ENCODE measurements at regions not wholly inside any gene's neighbourhood (a gene's known extent, or its start where the extent isn't known, plus 50 kb on each side); places are given as distances from the start of the nearest gene placed in this dataset.

DNA sequence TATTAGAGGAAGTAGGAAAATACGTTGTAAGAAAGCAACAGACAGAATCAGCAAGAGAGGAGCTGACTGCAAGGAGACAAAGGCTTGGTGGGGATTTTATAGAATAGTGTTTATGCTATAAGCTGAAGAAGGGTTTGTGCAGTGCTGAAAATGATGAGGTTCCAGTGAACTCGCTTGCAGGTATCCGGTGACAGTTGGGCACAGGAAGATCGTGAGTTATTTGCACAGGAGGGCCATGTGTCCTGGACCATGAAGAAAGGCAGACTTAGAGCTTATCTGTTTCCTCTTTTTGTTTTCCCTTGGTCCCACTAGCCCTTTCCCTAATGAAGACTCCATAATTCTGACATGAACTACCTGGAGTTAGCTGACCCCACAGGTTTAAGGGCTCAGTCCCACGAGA lies 61.4 kb downstream of the NXNL2 start:
- DNase-seq (ENCODE audit: low read depth) = no peak
- no peak for TF ChIP-seq MYC (IDR thresholded peaks at IDR 0.05; ENCODE audit: low read depth, low read length)
- TF ChIP-seq, protein P1, sequence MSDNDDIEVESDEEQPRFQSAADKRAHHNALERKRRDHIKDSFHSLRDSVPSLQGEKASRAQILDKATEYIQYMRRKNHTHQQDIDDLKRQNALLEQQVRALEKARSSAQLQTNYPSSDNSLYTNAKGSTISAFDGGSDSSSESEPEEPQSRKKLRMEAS (IDR thresholded peaks at IDR 0.05; ENCODE audit: low read depth, low read length) = no peak
- no peak overlapping the region for H3K4me3 ChIP-seq (ENCODE audit: low read depth, low read length)

DNA sequence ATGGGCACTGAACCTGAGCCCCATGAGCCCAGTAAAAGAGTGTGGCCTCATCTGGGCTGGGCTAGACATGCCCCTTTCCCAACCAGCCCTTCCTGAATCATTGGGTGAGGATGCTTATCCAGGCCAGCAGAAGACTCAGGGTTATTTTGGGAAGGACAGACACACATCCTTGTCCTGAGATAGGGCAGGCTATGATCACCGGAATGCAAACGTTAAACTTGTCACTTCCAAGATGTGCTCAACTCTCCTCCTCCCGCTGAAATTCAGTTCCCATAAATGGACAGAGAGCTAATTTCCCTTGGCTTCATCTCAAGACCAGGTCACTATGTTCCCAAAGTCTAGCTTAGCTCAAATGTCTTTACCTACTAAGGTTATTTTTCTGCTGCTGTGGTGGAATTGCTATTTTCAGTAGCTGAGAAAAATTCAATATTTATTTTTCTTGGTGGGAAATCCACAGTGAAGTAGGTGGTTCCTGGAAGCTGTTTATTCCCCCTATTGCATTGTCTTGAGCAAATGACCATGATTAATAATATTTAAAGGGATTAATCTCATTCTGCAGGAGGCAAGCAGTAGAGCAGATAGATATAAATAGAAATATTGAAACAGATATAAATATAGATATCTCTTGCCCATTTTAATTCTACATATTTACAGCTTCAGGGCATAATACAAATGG lies 70.0 kb downstream of the NXNL2 start:
- no peak for DNase-seq (ENCODE audit: low read depth)
- TF ChIP-seq, protein P1 (IDR thresholded peaks at IDR 0.05; ENCODE audit: low read depth, low read length) = no peak
- TF ChIP-seq, protein P2, sequence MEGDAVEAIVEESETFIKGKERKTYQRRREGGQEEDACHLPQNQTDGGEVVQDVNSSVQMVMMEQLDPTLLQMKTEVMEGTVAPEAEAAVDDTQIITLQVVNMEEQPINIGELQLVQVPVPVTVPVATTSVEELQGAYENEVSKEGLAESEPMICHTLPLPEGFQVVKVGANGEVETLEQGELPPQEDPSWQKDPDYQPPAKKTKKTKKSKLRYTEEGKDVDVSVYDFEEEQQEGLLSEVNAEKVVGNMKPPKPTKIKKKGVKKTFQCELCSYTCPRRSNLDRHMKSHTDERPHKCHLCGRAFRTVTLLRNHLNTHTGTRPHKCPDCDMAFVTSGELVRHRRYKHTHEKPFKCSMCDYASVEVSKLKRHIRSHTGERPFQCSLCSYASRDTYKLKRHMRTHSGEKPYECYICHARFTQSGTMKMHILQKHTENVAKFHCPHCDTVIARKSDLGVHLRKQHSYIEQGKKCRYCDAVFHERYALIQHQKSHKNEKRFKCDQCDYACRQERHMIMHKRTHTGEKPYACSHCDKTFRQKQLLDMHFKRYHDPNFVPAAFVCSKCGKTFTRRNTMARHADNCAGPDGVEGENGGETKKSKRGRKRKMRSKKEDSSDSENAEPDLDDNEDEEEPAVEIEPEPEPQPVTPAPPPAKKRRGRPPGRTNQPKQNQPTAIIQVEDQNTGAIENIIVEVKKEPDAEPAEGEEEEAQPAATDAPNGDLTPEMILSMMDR (IDR thresholded peaks at IDR 0.05; ENCODE audit: low read depth, low read length) = no peak
- no peak for TF ChIP-seq MYC (IDR thresholded peaks at IDR 0.05; ENCODE audit: low read depth, low read length)
- no peak for TF ChIP-seq POLR2A (IDR thresholded peaks at IDR 0.05; ENCODE audit: extremely low read depth, insufficient read length)
- no peak overlapping the region for H3K4me3 ChIP-seq (ENCODE audit: low read depth, low read length)

DNA sequence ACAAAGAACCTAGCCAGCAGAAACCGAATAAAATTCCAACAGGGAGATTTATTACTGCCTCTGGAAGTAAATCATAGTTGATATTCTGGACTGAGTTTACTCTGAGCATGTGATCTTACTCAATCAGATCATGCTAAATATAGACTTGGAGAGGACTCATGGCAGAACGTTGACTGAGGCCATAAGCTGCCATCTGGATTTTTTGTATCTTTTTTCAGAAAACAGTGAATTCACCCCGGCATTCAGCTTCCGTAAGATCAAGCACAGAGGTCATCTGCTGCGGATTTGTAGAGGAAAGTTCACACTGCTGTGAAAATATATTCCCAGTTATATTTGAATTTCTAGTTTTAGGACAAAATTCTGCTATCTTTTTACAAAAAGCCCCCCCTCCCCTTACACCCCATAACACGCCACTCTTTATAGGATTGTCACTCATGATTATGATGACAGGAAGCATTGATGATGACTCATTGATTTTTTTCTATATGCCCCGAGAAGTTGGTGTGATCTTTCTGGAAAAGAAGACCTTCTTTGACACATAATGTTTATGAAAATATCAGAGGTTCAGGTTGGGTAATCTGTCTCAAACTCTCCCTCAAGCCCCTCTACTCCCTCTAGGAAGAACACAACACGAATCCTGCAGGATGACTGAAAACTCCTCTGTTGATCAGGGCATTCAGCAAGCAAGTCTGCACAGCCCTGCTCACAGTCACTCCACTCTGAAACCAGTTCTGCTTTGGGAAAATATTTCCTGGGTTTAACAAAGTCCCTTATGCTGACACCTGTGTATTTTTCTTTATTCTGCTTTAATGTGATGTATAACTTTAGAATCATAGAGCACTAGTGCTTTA lies 70.8 kb downstream of the NXNL2 start:
- no peak overlapping the region for H3K4me3 ChIP-seq (ENCODE audit: low read depth, low read length)
- TF ChIP-seq MYC (IDR thresholded peaks at IDR 0.05; ENCODE audit: low read depth, low read length) = no peak
- TF ChIP-seq, protein P1 (IDR thresholded peaks at IDR 0.05; ENCODE audit: low read depth, low read length) = no peak
- TF ChIP-seq, protein P2 (IDR thresholded peaks at IDR 0.05; ENCODE audit: low read depth, low read length) = no peak
- no peak for TF ChIP-seq POLR2A (IDR thresholded peaks at IDR 0.05; ENCODE audit: extremely low read depth, insufficient read length)

DNA sequence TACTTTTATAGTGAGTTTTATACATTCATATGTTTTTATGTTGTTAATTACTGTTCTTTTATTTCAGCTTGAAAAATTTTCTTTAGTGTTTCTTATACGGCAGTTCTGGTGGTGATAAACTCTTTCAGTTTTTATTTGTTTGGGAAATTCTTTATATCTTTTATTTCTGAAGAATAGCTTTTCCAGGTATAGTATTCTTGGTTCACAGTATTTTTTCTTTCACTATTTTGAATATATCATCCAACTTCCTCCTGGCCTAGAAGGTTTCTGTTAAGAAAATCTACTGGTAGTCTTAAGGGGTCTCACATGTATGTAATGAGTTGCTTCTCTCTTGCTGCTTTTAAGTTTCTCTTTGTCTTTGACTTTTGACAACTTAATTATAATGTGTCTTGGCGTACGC lies 79.4 kb downstream of the NXNL2 start:
- no peak for DNase-seq (ENCODE audit: low read depth)
- TF ChIP-seq MYC (IDR thresholded peaks at IDR 0.05; ENCODE audit: low read depth, low read length) (no peak), POLR2A (IDR thresholded peaks at IDR 0.05; ENCODE audit: extremely low read depth, insufficient read length) (no peak)
- TF ChIP-seq, protein P1 (IDR thresholded peaks at IDR 0.05; ENCODE audit: low read depth, low read length) = no peak
- TF ChIP-seq, protein P2 (IDR thresholded peaks at IDR 0.05; ENCODE audit: low read depth, low read length) = no peak
- no peak overlapping the region for H3K4me3 ChIP-seq (ENCODE audit: low read depth, low read length)

More for the DNA sequence above, 70.8 kb downstream of the NXNL2 start:
- no peak for DNase-seq (ENCODE audit: low read depth)

DNA sequence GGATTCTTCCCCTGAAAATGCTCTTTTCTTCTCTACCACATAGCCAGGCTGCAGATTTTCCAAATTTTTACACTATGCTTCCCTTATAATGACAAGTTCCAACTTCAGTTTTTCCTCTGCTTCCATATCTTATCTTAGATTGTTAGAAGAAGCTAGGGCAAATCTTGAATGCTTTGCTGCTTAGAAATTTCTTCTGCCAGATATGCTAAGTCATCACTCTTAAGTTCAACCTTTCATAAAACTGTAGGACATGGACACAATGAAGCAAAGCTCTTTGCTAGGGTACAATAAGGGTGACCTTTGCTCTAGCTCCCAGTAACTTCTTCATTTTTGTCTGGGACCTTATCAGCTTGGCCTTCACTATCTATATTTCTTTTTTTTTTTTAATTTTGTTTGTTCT lies 88.7 kb downstream of the NXNL2 start:
- TF ChIP-seq MYC (IDR thresholded peaks at IDR 0.05; ENCODE audit: low read depth, low read length) = no peak
- TF ChIP-seq POLR2A (IDR thresholded peaks at IDR 0.05; ENCODE audit: extremely low read depth, insufficient read length) = no peak
- DNase-seq (ENCODE audit: low read depth) = no peak

DNA sequence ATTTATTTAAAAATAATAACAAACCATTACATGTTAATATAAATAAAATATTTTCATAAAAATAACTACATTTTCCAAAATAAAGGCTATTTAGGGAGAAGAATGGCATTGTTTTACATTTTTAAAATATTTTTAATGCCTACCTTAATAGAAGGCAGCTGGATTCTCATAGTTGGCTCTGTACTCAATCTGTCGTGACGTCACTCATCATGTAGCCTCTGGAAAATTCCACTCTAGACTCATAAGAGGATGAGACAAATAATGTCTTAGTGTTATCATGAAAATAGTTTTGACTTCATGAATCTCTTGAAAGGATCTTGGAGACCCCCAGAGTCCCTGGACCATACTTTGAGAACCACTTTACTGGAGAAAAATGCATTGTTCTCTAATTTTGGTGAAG lies 93.1 kb downstream of the NXNL2 start:
- TF ChIP-seq, protein P1 (IDR thresholded peaks at IDR 0.05; ENCODE audit: low read depth, low read length) = no peak
- no peak for TF ChIP-seq MYC (IDR thresholded peaks at IDR 0.05; ENCODE audit: low read depth, low read length)
- TF ChIP-seq, protein P2 (IDR thresholded peaks at IDR 0.05; ENCODE audit: low read depth, low read length) = no peak
- TF ChIP-seq POLR2A (IDR thresholded peaks at IDR 0.05; ENCODE audit: extremely low read depth, insufficient read length) = no peak
- H3K4me3 ChIP-seq (ENCODE audit: low read depth, low read length) = no peak overlapping the region
- DNase-seq (ENCODE audit: low read depth) = no peak

More for the DNA sequence above, 88.7 kb downstream of the NXNL2 start:
- no peak overlapping the region for H3K4me3 ChIP-seq (ENCODE audit: low read depth, low read length)

Data from NB4 (cell line).